SK-N-SH (cell line): ENCODE measurements at regions not wholly inside any gene's neighbourhood (a gene's known extent, or its start where the extent isn't known, plus 50 kb on each side); places are given as distances from the start of the nearest gene placed in this dataset.

Source experiments
- CTCF ChIA-PET: fragments of 300-600, 350-600 bp; formaldehyde crosslinking; extraction: SDS; loops from one replicate; lab custom pipeline; 2021; lab: Yijun Ruan, JAX
- POLR2A ChIA-PET: fragments of 350-600 bp; sonication (Branson Sonifier 250); formaldehyde crosslinking; extraction: SDS; loops from one replicate; lab custom pipeline; 2020; ENCODE audit warnings: antibody characterized with exemption, inconsistent platforms; lab: Yijun Ruan, JAX
- DNase-seq: peaks from one replicate; pipeline ENCODE4 v3.0.0; 2012
- H2AFZ ChIP-seq: fragments of 200-600 bp; sonication (generic); 2 replicates; pipeline ENCODE4 v1.8.1; 2016; ENCODE audit warnings: antibody characterized with exemption, mild to moderate bottlenecking, low read depth
- H3F3A ChIP-seq: fragments of 200-600 bp; sonication (generic); replicated peaks from 2 replicates; pipeline ENCODE3; 2016; ENCODE audit warnings: antibody characterized with exemption, mild to moderate bottlenecking; ENCODE audit not compliant: insufficient read depth
- H3K27ac ChIP-seq, 2 experiments: fragments of 200-500 bp in 1 of 2; fragments of 200-600 bp in 1 of 2; sonication (Bioruptor generic) in 1 of 2; sonication (generic), shearing (Covaris generic) in 1 of 2; 2 replicates each; pipeline versions ENCODE4 v1.5.1 to v1.6.1; 2014 to 2016; ENCODE audit warnings: low read depth in 2 of 2, inconsistent platforms in 1 of 2, low read length in 1 of 2, mild to moderate bottlenecking in 1 of 2, mixed read lengths in 1 of 2
- H3K27me3 ChIP-seq: fragments of 200-600 bp; sonication (generic), shearing (Covaris generic); 2 replicates; pipeline ENCODE4 v1.6.1; 2016; ENCODE audit warnings: mixed run types; ENCODE audit not compliant: insufficient read depth
- H3K36me3 ChIP-seq, 2 experiments: fragments of 200-500 bp in 1 of 2; fragments of 200-600 bp in 1 of 2; sonication (Bioruptor generic) in 1 of 2; sonication (generic) in 1 of 2; replicated peaks in 1 of 2; 2 replicates each; pipeline versions ENCODE3 to v1.5.1; 2014 to 2016; ENCODE audit warnings: low read length in 1 of 2, mild to moderate bottlenecking in 1 of 2; ENCODE audit not compliant: insufficient read depth in 2 of 2, control insufficient read depth in 1 of 2
- H3K4me1 ChIP-seq, 2 experiments: fragments of 200-500 bp in 1 of 2; fragments of 200-600 bp in 1 of 2; sonication (Bioruptor generic) in 1 of 2; sonication (generic), shearing (Covaris generic) in 1 of 2; 2 replicates each; pipeline versions ENCODE4 v1.5.1 to v1.6.1; 2014 to 2016; ENCODE audit warnings: low read depth in 1 of 2, low read length in 1 of 2, mixed run types in 1 of 2; ENCODE audit not compliant: insufficient read depth in 2 of 2, control insufficient read depth in 1 of 2
- H3K4me2 ChIP-seq: fragments of 200-600 bp; sonication (generic), shearing (Covaris generic); 2 replicates; pipeline ENCODE4 v1.6.1; 2017; ENCODE audit warnings: mixed run types
- H3K4me3 ChIP-seq, 2 experiments: fragments of 200-500 bp in 1 of 2; fragments of 200-600 bp in 1 of 2; sonication (Bioruptor generic) in 1 of 2; sonication (generic), shearing (Covaris generic) in 1 of 2; 2 replicates each; pipeline versions ENCODE4 v1.5.1 to v1.8.1; 2014 to 2016; ENCODE audit warnings: low read depth in 2 of 2, inconsistent platforms in 1 of 2, low read length in 1 of 2, mild to moderate bottlenecking in 1 of 2, mixed read lengths in 1 of 2, moderate library complexity in 1 of 2
- H3K79me2 ChIP-seq: fragments of 200-600 bp; sonication (generic); 2 replicates; pipeline ENCODE4 v1.8.1; 2017; ENCODE audit warnings: mild to moderate bottlenecking; ENCODE audit not compliant: insufficient read depth
- H3K9ac ChIP-seq: fragments of 200-600 bp; sonication (generic); 2 replicates; pipeline ENCODE4 v1.6.1; 2017; ENCODE audit warnings: mixed run types
- H3K9me2 ChIP-seq: fragments of 200-600 bp; sonication (generic); 2 replicates; pipeline ENCODE4 v1.6.1; 2017; ENCODE audit warnings: mixed run types
- H3K9me3 ChIP-seq: fragments of 200-600 bp; sonication (generic); 2 replicates; pipeline ENCODE4 v1.6.1; 2017; ENCODE audit warnings: mixed run types, mild to moderate bottlenecking, moderate library complexity
- H4K20me1 ChIP-seq: fragments of 200-600 bp; sonication (generic); 2 replicates; pipeline ENCODE4 v1.6.1; 2017; ENCODE audit warnings: mild to moderate bottlenecking, mixed run types; ENCODE audit not compliant: insufficient read depth
- CHD2 ChIP-seq: fragments of 150-350 bp; IDR thresholded peaks from 2 replicates; pipeline ENCODE4 v1.6.1; 2018; ENCODE audit warnings: low read length; ENCODE audit not compliant: partially characterized antibody
- EP300 ChIP-seq, 2 experiments: IDR thresholded peaks; 2 replicates each; pipeline versions ENCODE4 v1.4.0 to v1.6.1; 2012; ENCODE audit warnings: borderline replicate concordance in 1 of 2, low read depth in 1 of 2, low read length in 1 of 2
- EZH2phosphoT487 ChIP-seq: fragments of 200-600 bp; sonication (generic); IDR thresholded peaks from 2 replicates; pipeline ENCODE4 v1.6.1; 2017; ENCODE audit warnings: low read depth, mixed run types, mild to moderate bottlenecking, antibody characterized with exemption, moderate library complexity, borderline replicate concordance
- FOXJ3 ChIP-seq: sonication (generic); formaldehyde crosslinking; IDR thresholded peaks from 2 replicates; pipeline ENCODE4 v1.5.1; 2020; ENCODE audit warnings: mild to moderate bottlenecking, missing genetic modification reagents
- FOXM1 ChIP-seq: IDR thresholded peaks from 2 replicates; pipeline ENCODE4 v1.4.0; 2012; ENCODE audit warnings: low read depth, mild to moderate bottlenecking
- GABPA ChIP-seq: IDR thresholded peaks from 2 replicates; pipeline ENCODE4 v1.4.0; 2012; ENCODE audit warnings: low read depth, mild to moderate bottlenecking
- GATA2 ChIP-seq: sonication (generic); formaldehyde crosslinking; IDR thresholded peaks from 2 replicates; pipeline ENCODE4 v1.5.0; 2020; ENCODE audit warnings: mild to moderate bottlenecking, missing genetic modification reagents
- MEF2A ChIP-seq: IDR thresholded peaks from 2 replicates; pipeline ENCODE4 v1.4.0; 2012; ENCODE audit warnings: low read depth, borderline replicate concordance
- NFIC ChIP-seq: IDR thresholded peaks from 2 replicates; pipeline ENCODE4 v1.4.0; 2012; ENCODE audit warnings: borderline replicate concordance
- NRF1 ChIP-seq: IDR thresholded peaks from 2 replicates; pipeline ENCODE4 v1.6.1; 2012; ENCODE audit warnings: low read depth, mild to moderate bottlenecking, low read length
- RAD21 ChIP-seq: IDR thresholded peaks from 2 replicates; pipeline ENCODE4 v1.6.1; 2012; ENCODE audit warnings: mild to moderate bottlenecking, low read length
- RFX5 ChIP-seq: IDR thresholded peaks from 2 replicates; pipeline ENCODE4 v1.6.1; 2012; ENCODE audit warnings: mild to moderate bottlenecking, improper control_type of control experiment, low read length
- TAF1 ChIP-seq: IDR thresholded peaks from 2 replicates; pipeline ENCODE4 v1.6.1; 2012; ENCODE audit warnings: low read depth, mild to moderate bottlenecking, low read length, moderate library complexity, borderline replicate concordance
- TEAD4 ChIP-seq: IDR thresholded peaks from 2 replicates; pipeline ENCODE4 v1.4.0; 2012; ENCODE audit warnings: mild to moderate bottlenecking, borderline replicate concordance; ENCODE audit not compliant: insufficient read depth
- WGBS: methylation state at CpG from one replicate; pipeline ENCODE4 v1.1.6; 2017; ENCODE audit warnings: low lambda C conversion rate; 5-methylcytosine and 5-hydroxymethylcytosine counted together
- TF ChIP-seq, protein P1 (sequence below): IDR thresholded peaks from 2 replicates; pipeline ENCODE4 v1.4.0; 2012; ENCODE audit warnings: low read depth, borderline replicate concordance
- TF ChIP-seq, protein P2 (sequence below): fragments of 200-600 bp; sonication (generic); IDR thresholded peaks from 2 replicates; pipeline ENCODE4 v1.6.1; 2017; ENCODE audit warnings: antibody characterized with exemption, mild to moderate bottlenecking, moderate library complexity
- TF ChIP-seq, protein P3 (sequence below): fragments of 150-350 bp; IDR thresholded peaks from 2 replicates; pipeline ENCODE4 v1.6.1; 2016; ENCODE audit warnings: mild to moderate bottlenecking, low read depth, low read length
- TF ChIP-seq, protein P4 (sequence below): IDR thresholded peaks from 2 replicates; pipeline ENCODE4 v1.4.0; 2012; ENCODE audit warnings: low read depth, borderline replicate concordance
- TF ChIP-seq, protein P5 (sequence below): IDR thresholded peaks from 2 replicates; pipeline ENCODE4 v1.4.0; 2012; ENCODE audit warnings: low read depth
- TF ChIP-seq, protein P6 (sequence below): IDR thresholded peaks from 2 replicates; pipeline ENCODE4 v1.6.1; 2012; ENCODE audit warnings: mild to moderate bottlenecking, low read depth, low read length, moderate library complexity

DNA sequence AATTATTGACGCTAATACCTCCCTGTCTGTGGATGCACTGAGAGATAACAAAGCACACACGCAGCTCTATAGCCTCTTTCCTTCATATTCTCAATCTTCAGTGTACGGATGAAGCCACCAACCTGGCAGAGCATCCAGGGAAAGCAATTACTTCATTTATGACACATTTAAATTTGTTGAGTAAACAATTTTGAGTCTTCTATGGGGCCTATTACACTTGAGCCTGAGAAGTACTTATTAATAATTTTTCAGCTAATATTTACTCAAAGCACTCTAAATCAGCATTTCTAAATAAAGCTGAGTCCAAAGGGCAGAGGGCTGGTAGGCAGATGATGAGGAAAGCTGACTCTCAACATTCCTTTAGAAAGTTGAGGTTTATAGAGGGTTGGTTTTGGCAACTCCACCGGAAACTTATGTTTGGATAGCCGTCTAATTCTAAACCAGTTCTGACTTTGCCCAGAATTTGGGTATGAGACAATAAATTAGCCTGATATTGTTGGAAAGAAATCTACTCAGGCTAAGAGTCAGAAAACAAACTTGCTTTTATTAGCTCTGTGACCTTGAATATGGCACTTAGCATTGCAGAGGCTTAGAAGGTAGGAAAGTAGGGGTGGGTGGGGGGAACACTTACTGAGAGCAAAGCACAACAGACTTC lies 643.5 kb downstream of the CDH11 start (continued):
- TF ChIP-seq, protein P1, sequence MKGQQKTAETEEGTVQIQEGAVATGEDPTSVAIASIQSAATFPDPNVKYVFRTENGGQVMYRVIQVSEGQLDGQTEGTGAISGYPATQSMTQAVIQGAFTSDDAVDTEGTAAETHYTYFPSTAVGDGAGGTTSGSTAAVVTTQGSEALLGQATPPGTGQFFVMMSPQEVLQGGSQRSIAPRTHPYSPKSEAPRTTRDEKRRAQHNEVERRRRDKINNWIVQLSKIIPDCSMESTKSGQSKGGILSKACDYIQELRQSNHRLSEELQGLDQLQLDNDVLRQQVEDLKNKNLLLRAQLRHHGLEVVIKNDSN = no peak
- no peak for TF ChIP-seq FOXJ3 (CRISPR knock-in tag)
- TF ChIP-seq EP300 (IDR thresholded peaks at IDR 0.05; ENCODE audit: borderline replicate concordance in 1 of 2, low read depth in 1 of 2, low read length in 1 of 2) = peak in 1 of 2 experiments; percentile 93; a peak in 2 of 4 replicates

DNA sequence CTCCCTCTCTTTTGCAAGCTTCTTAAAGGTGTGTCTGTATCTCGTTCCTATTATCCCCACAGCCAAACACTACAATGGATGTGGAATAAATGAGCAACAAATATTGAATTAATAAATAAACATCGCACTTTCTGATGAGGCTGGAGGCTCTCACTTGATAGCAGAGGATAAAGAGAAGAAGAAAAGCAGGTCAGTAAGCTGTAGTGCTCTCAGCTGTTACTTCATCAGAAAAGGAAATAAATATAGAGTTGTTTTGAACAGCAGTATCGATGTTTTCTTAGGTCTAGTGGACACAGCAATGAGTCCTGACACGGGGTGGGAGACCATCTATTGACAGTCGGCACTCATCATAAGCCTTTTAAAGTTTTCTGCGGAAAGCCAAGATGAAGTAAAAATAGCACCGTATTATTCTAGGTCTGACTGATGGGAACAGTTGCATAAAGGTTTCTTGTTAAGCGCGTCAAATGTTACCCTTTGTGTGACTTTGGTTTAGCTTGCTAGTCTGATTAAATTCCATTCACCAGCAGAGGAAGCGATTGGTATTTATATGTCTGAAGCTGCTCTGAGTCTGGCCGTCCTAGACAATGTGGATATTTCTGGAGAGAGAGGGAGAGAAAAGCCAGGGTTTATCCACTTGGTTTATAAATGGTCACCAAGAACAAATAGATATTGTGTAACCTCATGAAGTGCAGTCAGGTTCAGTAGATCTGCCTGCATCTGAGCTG lies 646.1 kb downstream of the CDH11 start:
- no peaks in the 10 kb centered on the region for H3K9me2 ChIP-seq
- CTCF ChIA-PET = no interaction called here
- WGBS = 86% methylated on average over 11 of the region's 11 CpGs
- no peak overlapping the region for H2AFZ ChIP-seq
- H3K27ac ChIP-seq = no peak overlapping the region
- no peak overlapping the region for H3K4me3 ChIP-seq
- POLR2A ChIA-PET = no interaction called here
- H3K79me2 ChIP-seq = no peaks in the 10 kb centered on the region
- no peak overlapping the region for H3K9ac ChIP-seq
- H3K9me3 ChIP-seq = no peaks in the 10 kb centered on the region
- no peak for DNase-seq
- H3K36me3 ChIP-seq = no peaks in the 10 kb centered on the region
- TF ChIP-seq, protein P2, sequence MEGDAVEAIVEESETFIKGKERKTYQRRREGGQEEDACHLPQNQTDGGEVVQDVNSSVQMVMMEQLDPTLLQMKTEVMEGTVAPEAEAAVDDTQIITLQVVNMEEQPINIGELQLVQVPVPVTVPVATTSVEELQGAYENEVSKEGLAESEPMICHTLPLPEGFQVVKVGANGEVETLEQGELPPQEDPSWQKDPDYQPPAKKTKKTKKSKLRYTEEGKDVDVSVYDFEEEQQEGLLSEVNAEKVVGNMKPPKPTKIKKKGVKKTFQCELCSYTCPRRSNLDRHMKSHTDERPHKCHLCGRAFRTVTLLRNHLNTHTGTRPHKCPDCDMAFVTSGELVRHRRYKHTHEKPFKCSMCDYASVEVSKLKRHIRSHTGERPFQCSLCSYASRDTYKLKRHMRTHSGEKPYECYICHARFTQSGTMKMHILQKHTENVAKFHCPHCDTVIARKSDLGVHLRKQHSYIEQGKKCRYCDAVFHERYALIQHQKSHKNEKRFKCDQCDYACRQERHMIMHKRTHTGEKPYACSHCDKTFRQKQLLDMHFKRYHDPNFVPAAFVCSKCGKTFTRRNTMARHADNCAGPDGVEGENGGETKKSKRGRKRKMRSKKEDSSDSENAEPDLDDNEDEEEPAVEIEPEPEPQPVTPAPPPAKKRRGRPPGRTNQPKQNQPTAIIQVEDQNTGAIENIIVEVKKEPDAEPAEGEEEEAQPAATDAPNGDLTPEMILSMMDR = no peak
- no peak for TF ChIP-seq RFX5
- no peak for TF ChIP-seq GATA2 (CRISPR knock-in tag)
- TF ChIP-seq NRF1 = no peak
- no peak for TF ChIP-seq MEF2A
- TF ChIP-seq, protein P3, sequence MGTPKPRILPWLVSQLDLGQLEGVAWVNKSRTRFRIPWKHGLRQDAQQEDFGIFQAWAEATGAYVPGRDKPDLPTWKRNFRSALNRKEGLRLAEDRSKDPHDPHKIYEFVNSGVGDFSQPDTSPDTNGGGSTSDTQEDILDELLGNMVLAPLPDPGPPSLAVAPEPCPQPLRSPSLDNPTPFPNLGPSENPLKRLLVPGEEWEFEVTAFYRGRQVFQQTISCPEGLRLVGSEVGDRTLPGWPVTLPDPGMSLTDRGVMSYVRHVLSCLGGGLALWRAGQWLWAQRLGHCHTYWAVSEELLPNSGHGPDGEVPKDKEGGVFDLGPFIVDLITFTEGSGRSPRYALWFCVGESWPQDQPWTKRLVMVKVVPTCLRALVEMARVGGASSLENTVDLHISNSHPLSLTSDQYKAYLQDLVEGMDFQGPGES = no peak
- TF ChIP-seq FOXJ3 (CRISPR knock-in tag) = no peak
- TF ChIP-seq EZH2phosphoT487 = no peak
- no peak for TF ChIP-seq RAD21
- TF ChIP-seq EP300 (IDR thresholded peaks at IDR 0.05; ENCODE audit: borderline replicate concordance in 1 of 2, low read depth in 1 of 2, low read length in 1 of 2) = no peak
- no peak for TF ChIP-seq TEAD4
- no peak for TF ChIP-seq TAF1
- TF ChIP-seq, protein P4, sequence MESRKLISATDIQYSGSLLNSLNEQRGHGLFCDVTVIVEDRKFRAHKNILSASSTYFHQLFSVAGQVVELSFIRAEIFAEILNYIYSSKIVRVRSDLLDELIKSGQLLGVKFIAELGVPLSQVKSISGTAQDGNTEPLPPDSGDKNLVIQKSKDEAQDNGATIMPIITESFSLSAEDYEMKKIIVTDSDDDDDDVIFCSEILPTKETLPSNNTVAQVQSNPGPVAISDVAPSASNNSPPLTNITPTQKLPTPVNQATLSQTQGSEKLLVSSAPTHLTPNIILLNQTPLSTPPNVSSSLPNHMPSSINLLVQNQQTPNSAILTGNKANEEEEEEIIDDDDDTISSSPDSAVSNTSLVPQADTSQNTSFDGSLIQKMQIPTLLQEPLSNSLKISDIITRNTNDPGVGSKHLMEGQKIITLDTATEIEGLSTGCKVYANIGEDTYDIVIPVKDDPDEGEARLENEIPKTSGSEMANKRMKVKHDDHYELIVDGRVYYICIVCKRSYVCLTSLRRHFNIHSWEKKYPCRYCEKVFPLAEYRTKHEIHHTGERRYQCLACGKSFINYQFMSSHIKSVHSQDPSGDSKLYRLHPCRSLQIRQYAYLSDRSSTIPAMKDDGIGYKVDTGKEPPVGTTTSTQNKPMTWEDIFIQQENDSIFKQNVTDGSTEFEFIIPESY = no peak
- TF ChIP-seq, protein P5, sequence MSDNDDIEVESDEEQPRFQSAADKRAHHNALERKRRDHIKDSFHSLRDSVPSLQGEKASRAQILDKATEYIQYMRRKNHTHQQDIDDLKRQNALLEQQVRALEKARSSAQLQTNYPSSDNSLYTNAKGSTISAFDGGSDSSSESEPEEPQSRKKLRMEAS = no peak
- TF ChIP-seq NFIC = no peak
- no peak for TF ChIP-seq GABPA
- TF ChIP-seq, protein P6, sequence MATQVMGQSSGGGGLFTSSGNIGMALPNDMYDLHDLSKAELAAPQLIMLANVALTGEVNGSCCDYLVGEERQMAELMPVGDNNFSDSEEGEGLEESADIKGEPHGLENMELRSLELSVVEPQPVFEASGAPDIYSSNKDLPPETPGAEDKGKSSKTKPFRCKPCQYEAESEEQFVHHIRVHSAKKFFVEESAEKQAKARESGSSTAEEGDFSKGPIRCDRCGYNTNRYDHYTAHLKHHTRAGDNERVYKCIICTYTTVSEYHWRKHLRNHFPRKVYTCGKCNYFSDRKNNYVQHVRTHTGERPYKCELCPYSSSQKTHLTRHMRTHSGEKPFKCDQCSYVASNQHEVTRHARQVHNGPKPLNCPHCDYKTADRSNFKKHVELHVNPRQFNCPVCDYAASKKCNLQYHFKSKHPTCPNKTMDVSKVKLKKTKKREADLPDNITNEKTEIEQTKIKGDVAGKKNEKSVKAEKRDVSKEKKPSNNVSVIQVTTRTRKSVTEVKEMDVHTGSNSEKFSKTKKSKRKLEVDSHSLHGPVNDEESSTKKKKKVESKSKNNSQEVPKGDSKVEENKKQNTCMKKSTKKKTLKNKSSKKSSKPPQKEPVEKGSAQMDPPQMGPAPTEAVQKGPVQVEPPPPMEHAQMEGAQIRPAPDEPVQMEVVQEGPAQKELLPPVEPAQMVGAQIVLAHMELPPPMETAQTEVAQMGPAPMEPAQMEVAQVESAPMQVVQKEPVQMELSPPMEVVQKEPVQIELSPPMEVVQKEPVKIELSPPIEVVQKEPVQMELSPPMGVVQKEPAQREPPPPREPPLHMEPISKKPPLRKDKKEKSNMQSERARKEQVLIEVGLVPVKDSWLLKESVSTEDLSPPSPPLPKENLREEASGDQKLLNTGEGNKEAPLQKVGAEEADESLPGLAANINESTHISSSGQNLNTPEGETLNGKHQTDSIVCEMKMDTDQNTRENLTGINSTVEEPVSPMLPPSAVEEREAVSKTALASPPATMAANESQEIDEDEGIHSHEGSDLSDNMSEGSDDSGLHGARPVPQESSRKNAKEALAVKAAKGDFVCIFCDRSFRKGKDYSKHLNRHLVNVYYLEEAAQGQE = no peak
- TF ChIP-seq FOXM1 = no peak
- TF ChIP-seq CHD2 = no peak
- peaks cover 0 to 4% of the 10 kb centered on the region in 2 experiments; a peak in 1 of 4 replicates for H3K4me1 ChIP-seq
- peaks cover 20% of the 10 kb centered on the region for H3F3A ChIP-seq
- no peak overlapping the region for H3K4me2 ChIP-seq
- no peaks in the 10 kb centered on the region for H3K27me3 ChIP-seq
- H4K20me1 ChIP-seq = no peaks in the 10 kb centered on the region
